HG03159 (cell line): ENCODE measurements at regions not wholly inside any gene's neighbourhood (a gene's known extent, or its start where the extent isn't known, plus 50 kb on each side); places are given as distances from the start of the nearest gene placed in this dataset.

Experiments used
- ATAC-seq: cut with Tn5 transposase; IDR thresholded peaks from one replicate; pipeline ENCODE4 v1.9.1; 2021; ENCODE audit warnings: mild to moderate bottlenecking, moderate library complexity; ENCODE audit not compliant: unreplicated experiment

GRCh38 chr13:107223867-107224266 is 655.9 kb upstream of the ARGLU1 start:
- no peak for ATAC-seq

DNA sequence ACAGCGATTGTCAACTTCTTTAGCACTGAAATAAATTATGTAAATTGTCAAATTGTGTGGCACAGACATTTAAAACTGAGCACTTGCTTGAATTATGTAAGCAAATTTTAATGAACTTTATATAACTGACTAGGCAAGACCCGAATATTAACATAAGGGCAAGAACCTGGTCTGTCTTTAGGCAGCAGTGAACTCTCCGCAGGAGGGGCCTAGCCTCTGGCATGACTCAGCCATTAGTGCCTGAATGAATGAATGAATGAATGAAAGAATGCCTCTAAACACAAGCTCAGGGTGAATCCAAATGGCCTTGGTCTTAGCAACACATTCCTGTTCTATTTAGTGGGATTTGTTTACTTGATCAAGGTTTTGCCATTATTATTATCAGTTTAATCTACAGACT is 654.7 kb upstream of the ARGLU1 start:
- ATAC-seq, result no peak

DNA sequence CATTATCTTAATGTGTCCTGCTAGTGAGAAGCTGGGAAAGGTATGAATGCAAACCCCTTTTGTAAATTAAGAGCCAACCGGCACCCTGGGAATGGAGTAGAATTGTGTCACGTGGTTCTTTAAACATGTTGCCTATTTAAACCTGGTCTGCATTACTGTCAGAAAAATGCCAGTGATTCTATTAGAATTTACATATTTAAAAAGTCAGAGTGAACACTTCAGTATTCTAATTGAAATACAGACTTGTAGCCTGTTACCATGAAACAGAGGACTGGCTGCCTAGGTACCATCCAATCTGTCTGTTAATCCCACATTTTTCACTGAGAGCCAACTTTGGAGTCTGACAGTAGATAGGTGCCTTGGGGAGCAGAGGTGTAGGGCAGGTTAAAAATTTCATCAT is 652.3 kb upstream of the ARGLU1 start:
- no peak for ATAC-seq

DNA sequence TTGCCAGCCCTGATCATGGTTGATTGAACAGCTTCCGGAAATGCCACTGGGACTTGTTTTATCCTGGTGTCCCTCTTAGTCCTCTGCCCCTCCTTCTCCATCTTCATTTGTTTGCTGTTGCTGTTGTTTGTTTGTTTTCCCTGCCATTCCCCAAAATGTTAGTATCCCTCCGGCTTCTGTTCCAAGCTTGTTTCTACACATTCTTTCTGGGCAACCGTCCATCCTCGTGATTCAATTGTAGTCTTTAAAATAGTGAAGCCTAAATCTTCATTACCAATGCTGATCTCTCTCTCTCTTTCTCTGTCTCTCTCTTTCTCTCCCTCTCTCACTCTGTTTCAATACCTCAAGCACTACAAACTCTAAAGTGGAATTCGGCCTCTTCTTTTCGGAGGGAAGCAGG is 649.3 kb upstream of the ARGLU1 start:
- no peak for ATAC-seq

GRCh38 chr13:107216046-107216755 is 648.3 kb upstream of the ARGLU1 start:
- ATAC-seq, result no peak

DNA sequence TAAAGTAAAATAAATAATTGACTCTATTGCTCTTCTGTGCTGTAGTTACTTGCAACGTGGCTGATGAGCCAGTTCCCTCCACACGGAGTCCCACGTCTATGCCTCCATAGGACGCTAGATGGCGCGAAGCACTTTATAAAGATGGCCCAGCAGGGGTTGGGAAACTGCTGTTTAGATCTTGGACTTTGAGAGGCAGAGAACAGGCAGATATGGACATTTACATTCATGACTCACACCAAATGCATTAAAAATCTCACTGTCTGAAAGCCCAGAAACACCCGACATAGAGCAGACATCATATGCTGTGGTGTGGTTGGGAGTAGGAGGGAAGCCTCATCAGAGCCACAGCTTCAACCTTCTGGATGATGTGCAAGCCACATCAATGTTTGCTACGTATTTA is 643.1 kb upstream of the ARGLU1 start:
- peak; percentile 98 for ATAC-seq

DNA sequence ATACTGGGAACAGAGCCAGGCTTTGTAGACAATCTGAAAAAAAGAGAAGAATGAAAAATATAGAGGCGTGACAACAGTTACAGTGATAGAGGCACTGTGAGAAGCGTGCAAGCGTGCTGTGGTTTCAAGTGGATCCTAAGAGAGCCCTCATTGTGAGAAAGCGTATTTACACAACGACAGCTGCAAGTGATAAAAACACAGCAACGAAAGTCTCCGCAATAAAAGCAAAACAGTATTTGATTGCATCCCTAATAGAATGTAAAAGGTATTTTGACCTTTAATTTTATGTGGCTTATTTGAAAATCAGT is 642.7 kb upstream of the ARGLU1 start:
- no peak for ATAC-seq

- ATAC-seq, result no peak
These were observed 642.1 kb upstream of the ARGLU1 start for GRCh38 chr13:107209824-107210722.

DNA sequence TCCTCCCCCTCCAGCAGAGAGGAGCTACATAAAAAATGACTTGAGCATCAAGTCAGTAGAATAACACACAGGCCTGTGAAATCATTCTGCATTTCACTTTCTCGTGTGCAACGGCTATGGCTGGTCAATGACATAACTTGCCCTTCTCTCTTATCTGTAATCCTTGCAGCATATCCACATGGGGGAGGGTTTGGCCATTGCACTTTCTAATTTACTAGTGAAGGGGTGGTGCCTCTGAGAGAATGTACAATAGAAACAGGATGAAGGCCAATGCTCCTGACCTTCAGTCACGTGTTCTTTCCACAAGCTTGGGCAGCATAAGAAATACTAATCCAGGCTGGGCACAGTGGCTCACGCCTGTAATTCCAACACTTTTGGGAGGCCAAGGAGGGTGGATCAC is 641.0 kb upstream of the ARGLU1 start:
- no peak for ATAC-seq

- peak; percentile 97 for ATAC-seq
These were observed 637.6 kb upstream of the ARGLU1 start for GRCh38 chr13:107205318-107206104.

GRCh38 chr13:107203146-107203847 is 635.4 kb upstream of the ARGLU1 start:
- peak; percentile 47 for ATAC-seq

GRCh38 chr13:107202371-107203023 is 634.6 kb upstream of the ARGLU1 start:
- ATAC-seq, result no peak

GRCh38 chr13:107200491-107200890 is 632.6 kb upstream of the ARGLU1 start:
- ATAC-seq, result no peak

DNA sequence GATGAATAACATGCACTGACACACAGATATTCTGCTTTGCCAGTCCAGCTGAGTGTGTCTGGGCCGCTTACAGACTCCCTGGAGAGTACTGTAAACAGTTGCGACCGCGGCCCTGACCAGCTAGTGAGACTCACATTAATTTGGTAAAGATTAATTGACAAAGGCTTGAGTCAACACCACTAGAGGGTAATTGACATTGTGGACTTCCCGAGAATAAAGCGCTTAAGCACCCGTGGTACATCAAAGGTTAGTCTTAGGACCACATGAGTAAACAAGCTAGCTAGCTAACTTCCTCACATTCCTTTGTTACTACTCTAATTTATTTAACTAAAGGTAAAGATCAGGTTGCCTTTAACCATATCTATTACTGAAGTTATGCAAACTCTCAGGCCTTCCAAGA is 624.4 kb upstream of the ARGLU1 start:
- no peak for ATAC-seq

DNA sequence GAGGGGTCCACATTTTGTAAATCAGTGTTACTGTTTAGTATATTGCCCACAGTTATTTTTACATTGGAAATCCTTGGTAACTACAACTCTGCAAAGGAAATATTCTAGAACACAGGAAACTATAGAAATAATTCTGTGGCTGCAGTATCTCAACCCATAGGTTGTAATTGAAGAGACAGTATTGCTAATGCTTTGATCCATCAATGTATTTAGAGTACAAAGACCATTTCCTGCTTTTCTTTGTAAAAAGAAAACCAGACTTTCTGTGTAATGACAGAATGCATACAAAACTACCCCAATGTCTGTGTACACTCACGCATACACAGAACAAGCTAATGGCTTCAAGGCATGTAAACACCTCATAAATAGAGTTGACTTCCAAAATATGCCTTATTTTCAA is 622.1 kb upstream of the ARGLU1 start:
- ATAC-seq, result no peak

- ATAC-seq, result no peak
These were observed 618.0 kb upstream of the ARGLU1 start for GRCh38 chr13:107185889-107186288.

GRCh38 chr13:107170270-107170931 is 602.5 kb upstream of the ARGLU1 start:
- ATAC-seq, result no peak

- ATAC-seq, result no peak
These were observed 589.3 kb upstream of the ARGLU1 start for GRCh38 chr13:107157271-107157670.

DNA sequence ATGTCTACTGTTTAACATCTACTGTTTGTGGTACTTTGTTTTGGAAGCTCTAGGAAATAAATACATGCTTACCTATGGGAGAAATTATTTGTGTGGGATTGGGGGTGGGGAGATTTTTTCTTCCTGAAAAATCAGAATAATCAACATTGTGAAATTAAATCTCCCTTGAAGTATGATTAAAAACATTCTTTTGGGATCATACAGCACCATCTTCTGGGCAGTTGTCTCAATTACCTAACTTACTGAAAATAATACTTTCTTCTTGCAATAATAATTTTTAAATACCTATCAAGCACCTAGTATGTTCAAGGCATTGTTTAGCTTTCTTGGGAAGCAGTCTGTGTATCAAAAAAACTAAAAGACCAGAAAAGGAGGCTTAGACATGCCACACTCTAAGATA is 576.5 kb upstream of the ARGLU1 start:
- ATAC-seq, result no peak

DNA sequence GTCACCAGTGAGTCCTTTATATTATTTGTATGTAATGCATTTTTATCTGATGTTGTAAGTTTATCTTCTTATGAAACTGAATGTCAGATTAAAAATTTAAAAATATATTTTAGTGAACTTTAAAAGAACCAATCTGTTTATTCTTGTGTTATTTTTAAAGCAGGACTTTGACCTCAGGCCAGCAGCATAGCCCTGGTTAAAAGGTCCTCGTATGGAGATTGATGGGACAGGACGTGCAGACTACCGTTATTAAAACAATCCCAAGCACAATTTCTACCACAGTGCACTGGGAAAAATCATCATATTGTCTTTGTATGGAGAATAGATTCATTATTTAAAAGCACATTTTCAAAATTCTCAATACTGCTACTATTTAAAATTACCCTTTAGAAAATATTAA is 573.8 kb upstream of the ARGLU1 start:
- no peak for ATAC-seq
